IMR-90 (cell line): ENCODE measurements at regions not wholly inside any gene's neighbourhood (a gene's known extent, or its start where the extent isn't known, plus 50 kb on each side); places are given as distances from the start of the nearest gene placed in this dataset.

Experiments
- ATAC-seq: fragments of 200-7000 bp; cut with Tn5 transposase; 2 replicates; pipeline ENCODE4 v1.9.1; 2020; ENCODE audit warnings: low read depth, mild to moderate bottlenecking, moderate library complexity
- BruUV-seq: library from RNA; stranded (reverse); fragments of 400-500 nt; replicated peaks from 2 replicates; lab custom pipeline; 2021; lab: Mats Ljungman, UMichigan
- CTCF ChIA-PET: fragments of 300-600 bp; formaldehyde crosslinking; extraction: SDS; loops from one replicate; lab custom pipeline; 2021; ENCODE audit warnings: antibody characterized with exemption; lab: Yijun Ruan, JAX
- POLR2A ChIA-PET: fragments of 300-600 bp; sonication (Branson Sonifier 250); formaldehyde crosslinking; loops from one replicate; lab custom pipeline; 2022; ENCODE audit warnings: antibody characterized with exemption; ENCODE audit not compliant: unreplicated experiment; lab: Charles Lee
- DNase-seq: peaks from one replicate; pipeline ENCODE4 v3.0.0; 2013
- H2AFZ ChIP-seq: replicated peaks from 2 replicates; pipeline ENCODE3; 2013; ENCODE audit warnings: low read length, mild to moderate bottlenecking; ENCODE audit not compliant: poor library complexity
- H2AK5ac ChIP-seq: 2 replicates; pipeline ENCODE4 v1.6.1; 2013; ENCODE audit warnings: low read depth, low read length, inconsistent platforms
- H2AK9ac ChIP-seq: replicated peaks from 2 replicates; pipeline ENCODE3; 2013; ENCODE audit warnings: mild to moderate bottlenecking, low read depth, low read length, moderate library complexity; ENCODE audit not compliant: poor library complexity
- H2BK120ac ChIP-seq: 2 replicates; pipeline ENCODE4 v1.6.1; 2013; ENCODE audit warnings: low read depth, low read length, inconsistent platforms
- H2BK15ac ChIP-seq: 3 replicates; pipeline ENCODE4 v1.6.1; 2013; ENCODE audit warnings: low read depth, low read length, inconsistent platforms
- H2BK20ac ChIP-seq: 2 replicates; pipeline ENCODE4 v1.6.1; 2013; ENCODE audit warnings: low read depth, mild to moderate bottlenecking, inconsistent platforms, low read length, moderate library complexity
- H2BK5ac ChIP-seq: 2 replicates; pipeline ENCODE4 v1.6.1; 2013; ENCODE audit warnings: mild to moderate bottlenecking, low read depth, low read length, inconsistent platforms; ENCODE audit not compliant: poor library complexity, severe bottlenecking
- H3K14ac ChIP-seq: replicated peaks from 2 replicates; pipeline ENCODE4 v1.6.1; 2013; ENCODE audit warnings: low read depth, low read length, inconsistent platforms
- H3K18ac ChIP-seq: 2 replicates; pipeline ENCODE4 v1.6.1; 2013; ENCODE audit warnings: low read depth, low read length, control low read depth
- H3K23ac ChIP-seq: 2 replicates; pipeline ENCODE4 v1.6.1; 2013; ENCODE audit warnings: low read depth, low read length, inconsistent platforms
- H3K27ac ChIP-seq: 2 replicates; pipeline ENCODE4 v1.5.1; 2013; ENCODE audit warnings: mild to moderate bottlenecking, control low read depth, low read length; ENCODE audit not compliant: insufficient read depth
- H3K27me3 ChIP-seq: 2 replicates; pipeline ENCODE4 v1.6.1; 2013; ENCODE audit warnings: low read length; ENCODE audit not compliant: control insufficient read depth, insufficient read depth
- H3K36me3 ChIP-seq: 2 replicates; pipeline ENCODE4 v1.6.1; 2013; ENCODE audit warnings: low read length, mixed read lengths; ENCODE audit not compliant: control insufficient read depth, insufficient read depth
- H3K4ac ChIP-seq: 2 replicates; pipeline ENCODE4 v1.6.1; 2013; ENCODE audit warnings: low read depth, low read length, inconsistent platforms
- H3K4me1 ChIP-seq: 2 replicates; pipeline ENCODE4 v1.6.1; 2013; ENCODE audit warnings: low read length, mixed read lengths; ENCODE audit not compliant: control insufficient read depth, insufficient read depth
- H3K4me2 ChIP-seq: 2 replicates; pipeline ENCODE4 v1.6.1; 2013; ENCODE audit warnings: low read depth, mild to moderate bottlenecking, control low read depth, low read length, moderate library complexity
- H3K4me3 ChIP-seq: 2 replicates; pipeline ENCODE4 v1.5.1; 2013; ENCODE audit warnings: low read depth, mild to moderate bottlenecking, control low read depth, low read length, moderate library complexity; ENCODE audit not compliant: insufficient read depth
- H3K56ac ChIP-seq: 2 replicates; pipeline ENCODE4 v1.6.1; 2013; ENCODE audit warnings: low read length, inconsistent platforms; ENCODE audit not compliant: insufficient read depth; ENCODE audit errors: extremely low read depth
- H3K79me1 ChIP-seq, 2 experiments: 2 replicates each; pipeline ENCODE4 v1.6.1; 2013; ENCODE audit warnings: low read length in 2 of 2, inconsistent platforms in 1 of 2, low read depth in 1 of 2
- H3K9ac ChIP-seq: 2 replicates; pipeline ENCODE4 v1.6.1; 2013; ENCODE audit warnings: low read depth, low read length, control low read depth
- H3K9me1 ChIP-seq: 2 replicates; pipeline ENCODE4 v1.6.1; 2013; ENCODE audit warnings: low read length, inconsistent platforms; ENCODE audit not compliant: insufficient read depth
- H3K9me3 ChIP-seq: 2 replicates; pipeline ENCODE4 v1.6.1; 2013; ENCODE audit warnings: low read length; ENCODE audit not compliant: control insufficient read depth, insufficient read depth
- H4K20me1 ChIP-seq: 2 replicates; pipeline ENCODE4 v1.6.1; 2013; ENCODE audit warnings: low read length, inconsistent platforms; ENCODE audit not compliant: insufficient read depth
- H4K5ac ChIP-seq: 2 replicates; pipeline ENCODE4 v1.6.1; 2013; ENCODE audit warnings: mild to moderate bottlenecking, low read depth, low read length, control low read depth
- H4K8ac ChIP-seq, 2 experiments: 2 replicates each; pipeline ENCODE4 v1.6.1; 2013; ENCODE audit warnings: low read depth in 2 of 2, low read length in 2 of 2, control low read depth in 1 of 2, inconsistent platforms in 1 of 2
- H4K91ac ChIP-seq: 2 replicates; pipeline ENCODE4 v1.6.1; 2013; ENCODE audit warnings: low read depth, low read length, inconsistent platforms; ENCODE audit not compliant: insufficient read depth
- BHLHE40 ChIP-seq: fragments of 150-350 bp; IDR thresholded peaks from 2 replicates; pipeline ENCODE4 v1.6.1; 2016; ENCODE audit warnings: mild to moderate bottlenecking, low read depth, low read length
- MAFK ChIP-seq: IDR thresholded peaks from 2 replicates; pipeline ENCODE4 v1.6.1; 2012; ENCODE audit warnings: low read depth, low read length, improper control_type of control experiment
- WGBS, 2 experiments: methylation state at CpG; one replicate each; pipeline versions ENCODE4 v1.1.5 to v1.1.7; 2013; ENCODE audit warnings: missing lambda C conversion rate in 2 of 2; ENCODE audit not compliant: insufficient read length in 1 of 2; ENCODE audit errors: extremely low coverage in 2 of 2; 5-methylcytosine and 5-hydroxymethylcytosine counted together
- dilution Hi-C: fragments of 300-500 bp; cut with HindIII; formaldehyde crosslinking; loops from one replicate; pipeline ENCODE4 v1.14.3; 2018; ENCODE audit warnings: low sequenced_read_pairs; ENCODE audit not compliant: unreplicated experiment
- in situ Hi-C: fragments of 300-500 bp; cut with MboI; formaldehyde crosslinking; loops from 3 replicates; pipeline ENCODE4 v1.14.3; 2019; ENCODE audit warnings: low sequenced_read_pairs, inconsistent platforms, mixed read lengths
- intact Hi-C: fragments of 100-400 bp; cut with micrococcal nuclease; formaldehyde crosslinking; loops from 2 replicates; pipeline ENCODE4 v1.10.0; 2022

- ATAC-seq (no peak), DNase-seq (no peak)
- no peak for TF ChIP-seq MAFK
- TF ChIP-seq BHLHE40 = no peak
- H2AK5ac ChIP-seq = no peak overlapping the region
- CTCF ChIA-PET = no interaction called here
- no peaks in the 10 kb centered on the region for H3K27me3 ChIP-seq
- H3K9me1 ChIP-seq = no peaks in the 10 kb centered on the region
- H2AK9ac ChIP-seq = no peak overlapping the region
- no peak overlapping the region for H4K5ac ChIP-seq
- no peak overlapping the region for H3K23ac ChIP-seq
- H3K79me1 ChIP-seq = no peaks in the 10 kb centered on the region
- no peak overlapping the region for H3K27ac ChIP-seq
- no peak overlapping the region for H2BK5ac ChIP-seq
- H4K91ac ChIP-seq = no peak overlapping the region
- H2AFZ ChIP-seq = no peak overlapping the region
- no peak overlapping the region for H3K14ac ChIP-seq
- in situ Hi-C loops (no loop called here), intact Hi-C loops (no loop called here), dilution Hi-C loops (no loop called here)
- H2BK20ac ChIP-seq = no peak overlapping the region
- no peak overlapping the region for H3K4me2 ChIP-seq
- BruUV-seq = no TSS peak
- no peak overlapping the region for H3K4ac ChIP-seq
- H2BK15ac ChIP-seq = no peak overlapping the region
- no peak overlapping the region for H3K56ac ChIP-seq
- H3K36me3 ChIP-seq = no peaks in the 10 kb centered on the region
- no peaks in the 10 kb centered on the region for H3K4me1 ChIP-seq
- no peaks in the 10 kb centered on the region for H3K9me3 ChIP-seq
- no peak overlapping the region for H4K8ac ChIP-seq
- H4K20me1 ChIP-seq = no peaks in the 10 kb centered on the region
- no peak overlapping the region for H3K18ac ChIP-seq
- H3K9ac ChIP-seq = no peak overlapping the region
- H3K4me3 ChIP-seq = no peak overlapping the region
- POLR2A ChIA-PET = no interaction called here
- WGBS, 2 experiments = 80% methylated on average over 1 of the region's 10 CpGs; no CpG with 5 or more reads in 1 of the 2 experiments
- H2BK120ac ChIP-seq = no peak overlapping the region
Observed at GRCh38 chr2:82848285-82848684, 1610.8 kb downstream of the SUCLG1 start.
